Mucosa of stomach (tissue), 1 donor: ENCODE measurements at regions not wholly inside any gene's neighbourhood (a gene's known extent, or its start where the extent isn't known, plus 50 kb on each side); places are given as distances from the start of the nearest gene placed in this dataset.

ENCODE experiments used
- H3K27me3 ChIP-seq: one replicate; pipeline ENCODE4 v1.7.0; 2013; ENCODE audit warnings: mild to moderate bottlenecking, low read length; ENCODE audit not compliant: control insufficient read depth, insufficient read depth
- H3K36me3 ChIP-seq: one replicate; pipeline ENCODE4 v1.7.0; 2013; ENCODE audit warnings: low read length; ENCODE audit not compliant: control insufficient read depth, insufficient read depth
- H3K4me1 ChIP-seq: one replicate; pipeline ENCODE4 v1.7.0; 2013; ENCODE audit warnings: mild to moderate bottlenecking, low read length; ENCODE audit not compliant: control insufficient read depth, insufficient read depth
- H3K4me3 ChIP-seq: one replicate; pipeline ENCODE4 v1.7.0; 2013; ENCODE audit warnings: low read length
- H3K9ac ChIP-seq: one replicate; pipeline ENCODE4 v1.7.0; 2013; ENCODE audit warnings: mild to moderate bottlenecking, low read length, moderate library complexity
- H3K9me3 ChIP-seq: one replicate; pipeline ENCODE4 v1.7.0; 2013; ENCODE audit warnings: mild to moderate bottlenecking, low read length, moderate library complexity; ENCODE audit not compliant: control insufficient read depth
- donor health status: Pancreatic carcinoma.

- no peaks in the 10 kb centered on the region for H3K36me3 ChIP-seq
- H3K9me3 ChIP-seq: no peaks in the 10 kb centered on the region
- no peaks in the 10 kb centered on the region for H3K27me3 ChIP-seq
- no peak overlapping the region for H3K4me3 ChIP-seq
- no peak overlapping the region for H3K9ac ChIP-seq
- H3K4me1 ChIP-seq: no peaks in the 10 kb centered on the region
Observed at GRCh38 chr6:156315146-156315545, 462.0 kb upstream of the ARID1B start.

- Histone ChIP-seq H3K9me3 (no peaks in the 10 kb centered on the region), H3K4me3 (no peak overlapping the region), H3K4me1 (no peaks in the 10 kb centered on the region), H3K9ac (no peak overlapping the region), H3K36me3 (no peaks in the 10 kb centered on the region), H3K27me3 (no peaks in the 10 kb centered on the region)
Observed at GRCh38 chr6:156313037-156313436, 464.1 kb upstream of the ARID1B start.

GRCh38 chr6:156311291-156311690 lies 465.9 kb upstream of the ARID1B start:
- Histone ChIP-seq H3K27me3 (no peaks in the 10 kb centered on the region), H3K9ac (no peak overlapping the region), H3K36me3 (no peaks in the 10 kb centered on the region), H3K4me3 (no peak overlapping the region), H3K9me3 (no peaks in the 10 kb centered on the region), H3K4me1 (no peaks in the 10 kb centered on the region)

GRCh38 chr6:156310701-156311100 lies 466.5 kb upstream of the ARID1B start:
- Histone ChIP-seq H3K9me3 (no peaks in the 10 kb centered on the region), H3K27me3 (no peaks in the 10 kb centered on the region), H3K4me1 (no peaks in the 10 kb centered on the region), H3K36me3 (no peaks in the 10 kb centered on the region), H3K4me3 (no peak overlapping the region), H3K9ac (no peak overlapping the region)

GRCh38 chr6:156309017-156309416 lies 468.2 kb upstream of the ARID1B start:
- Histone ChIP-seq H3K4me3 (no peak overlapping the region), H3K36me3 (no peaks in the 10 kb centered on the region)

GRCh38 chr6:156308604-156309003 lies 468.6 kb upstream of the ARID1B start:
- no peak overlapping the region for H3K9ac ChIP-seq
- no peak overlapping the region for H3K4me3 ChIP-seq
- no peaks in the 10 kb centered on the region for H3K36me3 ChIP-seq
- no peaks in the 10 kb centered on the region for H3K4me1 ChIP-seq
- no peaks in the 10 kb centered on the region for H3K27me3 ChIP-seq
- H3K9me3 ChIP-seq: no peaks in the 10 kb centered on the region

More at GRCh38 chr6:156309017-156309416, 468.2 kb upstream of the ARID1B start:
- Histone ChIP-seq H3K9me3 (no peaks in the 10 kb centered on the region), H3K27me3 (no peaks in the 10 kb centered on the region), H3K9ac (no peak overlapping the region), H3K4me1 (no peaks in the 10 kb centered on the region)

GRCh38 chr6:156306531-156306930 lies 470.6 kb upstream of the ARID1B start:
- Histone ChIP-seq H3K9me3 (no peaks in the 10 kb centered on the region), H3K4me1 (no peaks in the 10 kb centered on the region), H3K36me3 (no peaks in the 10 kb centered on the region), H3K4me3 (no peak overlapping the region), H3K9ac (no peak overlapping the region), H3K27me3 (no peaks in the 10 kb centered on the region)

- no peaks in the 10 kb centered on the region for H3K4me1 ChIP-seq
- H3K9ac ChIP-seq: no peak overlapping the region
- H3K4me3 ChIP-seq: no peak overlapping the region
- no peaks in the 10 kb centered on the region for H3K9me3 ChIP-seq
- H3K27me3 ChIP-seq: no peaks in the 10 kb centered on the region
- no peaks in the 10 kb centered on the region for H3K36me3 ChIP-seq
Observed at GRCh38 chr6:156283091-156283490, 494.1 kb upstream of the ARID1B start.

- Histone ChIP-seq H3K27me3 (no peaks in the 10 kb centered on the region), H3K36me3 (no peaks in the 10 kb centered on the region), H3K4me1 (no peaks in the 10 kb centered on the region), H3K9me3 (no peaks in the 10 kb centered on the region), H3K4me3 (no peak overlapping the region), H3K9ac (no peak overlapping the region)
Observed at GRCh38 chr6:156282087-156282486, 495.1 kb upstream of the ARID1B start.

GRCh38 chr6:156281266-156281665 lies 495.9 kb upstream of the ARID1B start:
- Histone ChIP-seq H3K4me1 (no peaks in the 10 kb centered on the region), H3K9ac (no peak overlapping the region), H3K27me3 (no peaks in the 10 kb centered on the region), H3K4me3 (no peak overlapping the region), H3K36me3 (no peaks in the 10 kb centered on the region), H3K9me3 (no peaks in the 10 kb centered on the region)

- H3K9ac ChIP-seq: no peak overlapping the region
- no peaks in the 10 kb centered on the region for H3K4me1 ChIP-seq
- H3K4me3 ChIP-seq: no peak overlapping the region
- H3K36me3 ChIP-seq: no peaks in the 10 kb centered on the region
- H3K9me3 ChIP-seq: no peaks in the 10 kb centered on the region
- H3K27me3 ChIP-seq: no peaks in the 10 kb centered on the region
Observed at GRCh38 chr6:156280065-156280464, 497.1 kb upstream of the ARID1B start.

GRCh38 chr6:156279261-156279969 lies 497.8 kb upstream of the ARID1B start:
- H3K4me3 ChIP-seq: no peak overlapping the region
- no peaks in the 10 kb centered on the region for H3K36me3 ChIP-seq
- H3K9me3 ChIP-seq: no peaks in the 10 kb centered on the region
- H3K9ac ChIP-seq: no peak overlapping the region
- H3K27me3 ChIP-seq: no peaks in the 10 kb centered on the region
- H3K4me1 ChIP-seq: no peaks in the 10 kb centered on the region
